H1 (cell line): ENCODE measurements at regions not wholly inside any gene's neighbourhood (a gene's known extent, or its start where the extent isn't known, plus 50 kb on each side); places are given as distances from the start of the nearest gene placed in this dataset.

Source experiments
- CTCF ChIA-PET: fragments of 300-600 bp; sonication (Branson Sonifier 250); formaldehyde crosslinking; loops from one replicate; lab custom pipeline; 2021; ENCODE audit not compliant: partially characterized antibody; lab: Charles Lee
- POLR2A ChIA-PET: fragments of 300-600 bp; sonication (Branson Sonifier 250); formaldehyde crosslinking; loops from one replicate; lab custom pipeline; 2021; ENCODE audit warnings: inconsistent platforms; ENCODE audit not compliant: partially characterized antibody; lab: Charles Lee
- DNase-seq, 2 experiments: peaks; one replicate each; pipeline versions ENCODE4 v3.0.0 to v3.0.0-alpha.2; 2010 to 2022; ENCODE audit warnings: low spot score in 2 of 2, low read depth in 1 of 2, mixed read lengths in 1 of 2
- FAIRE-seq: peaks from 2 replicates; lab custom pipeline; 2011; peaks lifted over from hg19 to GRCh38; lab: Jason Lieb, UNC
- H2AFZ ChIP-seq: 2 replicates; pipeline ENCODE4 v1.8.1; 2012; ENCODE audit warnings: low read length, inconsistent platforms
- H2AK5ac ChIP-seq: 2 replicates; pipeline ENCODE4 v1.6.1; 2013; ENCODE audit warnings: low read depth, low read length
- H2BK120ac ChIP-seq: replicated peaks from 2 replicates; pipeline ENCODE3; 2013; ENCODE audit warnings: low read depth, low read length, inconsistent platforms
- H2BK12ac ChIP-seq: 2 replicates; pipeline ENCODE4 v1.6.1; 2013; ENCODE audit warnings: low read depth, low read length
- H2BK15ac ChIP-seq: 2 replicates; pipeline ENCODE4 v1.6.1; 2013; ENCODE audit warnings: low read length
- H2BK20ac ChIP-seq: 2 replicates; pipeline ENCODE4 v1.6.1; 2013; ENCODE audit warnings: low read length
- H2BK5ac ChIP-seq: 2 replicates; pipeline ENCODE4 v1.6.1; 2013; ENCODE audit warnings: low read depth, low read length
- H3K14ac ChIP-seq: 2 replicates; pipeline ENCODE4 v1.6.1; 2013; ENCODE audit warnings: inconsistent platforms; ENCODE audit not compliant: insufficient read length
- H3K18ac ChIP-seq: 2 replicates; pipeline ENCODE4 v1.6.1; 2013; ENCODE audit warnings: low read length; ENCODE audit errors: extremely low read depth
- H3K23ac ChIP-seq: 2 replicates; pipeline ENCODE4 v1.6.1; 2013; ENCODE audit warnings: inconsistent platforms; ENCODE audit not compliant: insufficient read length
- H3K23me2 ChIP-seq: 2 replicates; pipeline ENCODE4 v1.6.1; 2013; ENCODE audit warnings: low read depth, low read length
- H3K27ac ChIP-seq: 2 replicates; pipeline ENCODE4 v1.6.1; 2011; ENCODE audit warnings: low read depth, low read length, inconsistent platforms
- H3K27me3 ChIP-seq, 4 experiments: replicated peaks in 1 of 4; 1 replicate in 1 of 4; 2 replicates in 3 of 4; pipeline versions ENCODE4 v1.6.1 to v1.8.1; 2011 to 2013; ENCODE audit warnings: low read length in 3 of 4, mild to moderate bottlenecking in 3 of 4, inconsistent platforms in 2 of 4, mixed read lengths in 2 of 4, moderate library complexity in 1 of 4; ENCODE audit not compliant: control insufficient read depth in 3 of 4, insufficient read depth in 3 of 4; ENCODE audit errors: extremely low read depth in 1 of 4
- H3K36me3 ChIP-seq, 4 experiments: 2 replicates each; pipeline versions ENCODE4 v1.6.1 to v1.8.1; 2011 to 2013; ENCODE audit warnings: mild to moderate bottlenecking in 4 of 4, low read length in 3 of 4, moderate library complexity in 2 of 4, control low read depth in 1 of 4, inconsistent platforms in 1 of 4; ENCODE audit not compliant: insufficient read depth in 4 of 4, control insufficient read depth in 2 of 4
- H3K4ac ChIP-seq: replicated peaks from 2 replicates; pipeline ENCODE3; 2013; ENCODE audit warnings: low read length, low read depth, mixed read lengths, inconsistent platforms; ENCODE audit not compliant: insufficient read length
- H3K4me1 ChIP-seq, 4 experiments: replicated peaks in 1 of 4; 1 replicate in 1 of 4; 2 replicates in 3 of 4; pipeline versions ENCODE4 v1.6.1 to v1.8.1; 2011 to 2013; ENCODE audit warnings: low read length in 3 of 4, inconsistent platforms in 2 of 4, mixed read lengths in 1 of 4; ENCODE audit not compliant: insufficient read depth in 4 of 4, control insufficient read depth in 3 of 4
- H3K4me2 ChIP-seq, 2 experiments: 2 replicates each; pipeline versions ENCODE4 v1.6.1 to v1.8.1; 2011 to 2013; ENCODE audit warnings: low read depth in 2 of 2, low read length in 2 of 2, control low read depth in 1 of 2, inconsistent platforms in 1 of 2, mild to moderate bottlenecking in 1 of 2; ENCODE audit not compliant: insufficient read depth in 1 of 2
- H3K4me3 ChIP-seq, 4 experiments: fragments of 200-600, 300-600 bp in 1 of 4; sonication (generic), shearing (Covaris generic), sonication (Bioruptor Twin) in 1 of 4; 2 replicates each; pipeline versions ENCODE4 v1.5.1 to v1.8.1; 2011 to 2016; ENCODE audit warnings: low read length in 4 of 4, low read depth in 3 of 4, control low read depth in 2 of 4, inconsistent platforms in 2 of 4, mild to moderate bottlenecking in 2 of 4, mixed read lengths in 1 of 4, moderate library complexity in 1 of 4; ENCODE audit not compliant: insufficient read depth in 2 of 4; ENCODE audit errors: extremely low read depth in 1 of 4
- H3K56ac ChIP-seq: replicated peaks from 2 replicates; pipeline ENCODE3; 2013; ENCODE audit warnings: low read depth, mild to moderate bottlenecking, mixed read lengths, low read length, inconsistent platforms; ENCODE audit not compliant: insufficient read length
- H3K79me1 ChIP-seq: 2 replicates; pipeline ENCODE4 v1.6.1; 2013; ENCODE audit warnings: low read depth, low read length, control low read depth
- H3K79me2 ChIP-seq, 2 experiments: 2 replicates each; pipeline versions ENCODE4 v1.6.1 to v1.8.1; 2012 to 2013; ENCODE audit warnings: low read length in 2 of 2, mild to moderate bottlenecking in 2 of 2, inconsistent platforms in 1 of 2; ENCODE audit not compliant: insufficient read depth in 2 of 2, control insufficient read depth in 1 of 2
- H3K9ac ChIP-seq, 4 experiments: replicated peaks in 1 of 4; 1 replicate in 1 of 4; 2 replicates in 3 of 4; pipeline versions ENCODE4 v1.6.1 to v1.8.1; 2011 to 2013; ENCODE audit warnings: low read depth in 3 of 4, low read length in 3 of 4, control low read depth in 2 of 4, mild to moderate bottlenecking in 2 of 4, moderate library complexity in 2 of 4, inconsistent platforms in 1 of 4; ENCODE audit errors: extremely low read depth in 1 of 4
- H3K9me3 ChIP-seq, 2 experiments: 2 replicates each; pipeline versions ENCODE4 v1.6.1 to v1.8.1; 2012 to 2013; ENCODE audit warnings: mild to moderate bottlenecking in 2 of 2, moderate library complexity in 2 of 2, control low read depth in 1 of 2, inconsistent platforms in 1 of 2, low read depth in 1 of 2, low read length in 1 of 2, mixed read lengths in 1 of 2; ENCODE audit not compliant: insufficient read depth in 2 of 2
- H4K20me1 ChIP-seq, 2 experiments: replicated peaks in 1 of 2; 2 replicates each; pipeline versions ENCODE3 to v1.8.1; 2011 to 2013; ENCODE audit warnings: inconsistent platforms in 2 of 2, low read length in 2 of 2, mild to moderate bottlenecking in 1 of 2; ENCODE audit not compliant: insufficient read depth in 2 of 2, control insufficient read depth in 1 of 2
- H4K5ac ChIP-seq: 2 replicates; pipeline ENCODE4 v1.6.1; 2013; ENCODE audit warnings: low read length, low read depth, mixed read lengths, inconsistent platforms; ENCODE audit not compliant: insufficient read length
- H4K8ac ChIP-seq: 2 replicates; pipeline ENCODE4 v1.8.0; 2013; ENCODE audit warnings: mild to moderate bottlenecking, moderate library complexity, low read length, inconsistent platforms; ENCODE audit not compliant: insufficient read depth; ENCODE audit errors: extremely low read depth
- H4K91ac ChIP-seq: replicated peaks from 2 replicates; pipeline ENCODE3; 2013; ENCODE audit warnings: low read length, mixed read lengths, inconsistent platforms; ENCODE audit not compliant: insufficient read length
- ATF2 ChIP-seq: IDR thresholded peaks from 2 replicates; pipeline ENCODE4 v1.6.1; 2012; ENCODE audit warnings: low read length, inconsistent platforms
- CBX8 ChIP-seq: fragments of 300-800, 300-1000 bp; sonication (generic); IDR thresholded peaks from 2 replicates; pipeline ENCODE4 v1.7.1; 2016; ENCODE audit warnings: low read depth, low read length, borderline replicate concordance
- E2F6 ChIP-seq: IDR thresholded peaks from 2 replicates; pipeline ENCODE4 v1.6.1; 2012; ENCODE audit warnings: inconsistent platforms
- EZH2 ChIP-seq: fragments of 200-600 bp; sonication (generic); IDR thresholded peaks from 2 replicates; pipeline ENCODE4 v1.7.1; 2012; ENCODE audit warnings: low read depth, mild to moderate bottlenecking, moderate library complexity, low read length, inconsistent platforms; ENCODE audit not compliant: severe bottlenecking
- GTF2F1 ChIP-seq: IDR thresholded peaks from 2 replicates; pipeline ENCODE4 v1.6.1; 2012; ENCODE audit warnings: low read depth, low read length, improper control_type of control experiment, borderline replicate concordance
- MAFK ChIP-seq: IDR thresholded peaks from 2 replicates; pipeline ENCODE4 v1.6.1; 2012; ENCODE audit warnings: low read depth, mild to moderate bottlenecking, improper control_type of control experiment, low read length
- NANOG ChIP-seq: IDR thresholded peaks from 2 replicates; pipeline ENCODE4 v1.6.1; 2011; ENCODE audit warnings: low read length, low read depth, mild to moderate bottlenecking, inconsistent platforms; ENCODE audit not compliant: insufficient read depth, poor library complexity, severe bottlenecking
- SAP30 ChIP-seq: fragments of 300-600 bp; sonication (generic); IDR thresholded peaks from 2 replicates; pipeline ENCODE4 v1.7.1; 2012; ENCODE audit warnings: low read length, moderate library complexity, mild to moderate bottlenecking, inconsistent platforms; ENCODE audit not compliant: insufficient read depth, insufficient replicate concordance
- SIX5 ChIP-seq: IDR thresholded peaks from 2 replicates; pipeline ENCODE4 v1.6.1; 2011; ENCODE audit warnings: mild to moderate bottlenecking, low read depth, low read length
- TEAD4 ChIP-seq: IDR thresholded peaks from 2 replicates; pipeline ENCODE4 v1.6.1; 2012; ENCODE audit warnings: low read depth, low read length, inconsistent platforms, mixed read lengths
- YY1 ChIP-seq: IDR thresholded peaks from 2 replicates; pipeline ENCODE4 v1.6.1; 2011; ENCODE audit warnings: low read depth, mild to moderate bottlenecking, low read length
- WGBS, 2 experiments: shearing (Covaris generic) in 1 of 2; methylation state at CpG; one replicate each; pipeline versions ENCODE4 v1.1.6 to v1.1.7; 2013 to 2015; ENCODE audit warnings: low lambda C conversion rate in 2 of 2, mixed read lengths in 2 of 2, inconsistent platforms in 1 of 2, low coverage in 1 of 2, missing lambda C conversion rate in 1 of 2; ENCODE audit not compliant: insufficient replicate concordance in 2 of 2, insufficient coverage in 1 of 2, insufficient read length in 1 of 2; ENCODE audit errors: extremely low coverage in 1 of 2, missing lambda C conversion rate in 1 of 2; 5-methylcytosine and 5-hydroxymethylcytosine counted together

- H3K4me1 ChIP-seq: no peaks in the 10 kb centered on the region
- no peak overlapping the region for H3K14ac ChIP-seq
- H2BK12ac ChIP-seq: no peak overlapping the region
- H3K4me3 ChIP-seq: no peak overlapping the region
- no peak overlapping the region for H2BK20ac ChIP-seq
- H4K91ac ChIP-seq: no peak overlapping the region
- FAIRE-seq: no peak
- no peak overlapping the region for H2BK15ac ChIP-seq
- no peak overlapping the region for H2BK5ac ChIP-seq
- no peak overlapping the region for H3K4me2 ChIP-seq
- H3K79me2 ChIP-seq: peaks cover 0 to 37% of the 10 kb centered on the region in 2 experiments; a peak in 2 of 4 replicates
- no peak overlapping the region for H4K5ac ChIP-seq
- peaks cover 0 to 4% of the 10 kb centered on the region in 2 experiments; a peak in 1 of 4 replicates for H3K9me3 ChIP-seq
- 100% methylated on average over 2 of the region's 2 CpGs; no CpG with 5 or more reads in 1 of the 2 experiments for WGBS, 2 experiments
- H3K23ac ChIP-seq: no peak overlapping the region
- H3K23me2 ChIP-seq: no peaks in the 10 kb centered on the region
- H3K18ac ChIP-seq: no peak overlapping the region
- H3K56ac ChIP-seq: no peak overlapping the region
- no peak overlapping the region for H3K27ac ChIP-seq
- H3K4ac ChIP-seq: no peak overlapping the region
- no peaks in the 10 kb centered on the region; the same call in 1 of the 2 replicates for H3K79me1 ChIP-seq
- H4K8ac ChIP-seq: no peak overlapping the region
- DNase-seq: no peak
- no peak overlapping the region for H2BK120ac ChIP-seq
- no peak overlapping the region for H2AK5ac ChIP-seq
- H3K27me3 ChIP-seq: no peaks in the 10 kb centered on the region
- ChIA-PET POLR2A (no interaction called here), CTCF (no interaction called here)
- H2AFZ ChIP-seq: no peak overlapping the region
- no peaks in the 10 kb centered on the region for H3K36me3 ChIP-seq
- no peak overlapping the region for H3K9ac ChIP-seq
- peaks cover 0 to 7% of the 10 kb centered on the region in 2 experiments for H4K20me1 ChIP-seq
- TF ChIP-seq MAFK: no peak; the same call in 1 of the 2 replicates
- TF ChIP-seq SIX5: no peak
- no peak for TF ChIP-seq TEAD4
- TF ChIP-seq CBX8: no peak
- no peak for TF ChIP-seq GTF2F1
- TF ChIP-seq ATF2: no peak
- no peak for TF ChIP-seq EZH2
- no peak for TF ChIP-seq E2F6
- TF ChIP-seq NANOG: no peak
- TF ChIP-seq SAP30: no peak
- no peak for TF ChIP-seq YY1
These were observed 334.8 kb upstream of the RGS6 start for GRCh38 chr14:71597287-71597920.
